SK-N-SH treated with all-trans-retinoic acid at 6 μM for 48 hours (cell line): ENCODE measurements at regions not wholly inside any gene's neighbourhood (a gene's known extent, or its start where the extent isn't known, plus 50 kb on each side); places are given as distances from the start of the nearest gene placed in this dataset.

ENCODE experiments used
- ATAC-seq: fragments of 200-7000 bp; cut with Tn5 transposase; 3 replicates; pipeline ENCODE4 v1.9.1; 2020; ENCODE audit warnings: mild to moderate bottlenecking, moderate library complexity
- ARNTL ChIP-seq: fragments of 450-650 bp; formaldehyde crosslinking; IDR thresholded peaks from 2 replicates; pipeline ENCODE4 v1.5.0; 2020; ENCODE audit warnings: low read depth, mild to moderate bottlenecking, moderate library complexity, borderline replicate concordance
- CSDC2 ChIP-seq: fragments of 250-450 bp; sonication (Bioruptor Pico); IDR thresholded peaks from 2 replicates; pipeline ENCODE4 v1.5.0; 2020; ENCODE audit warnings: mild to moderate bottlenecking, moderate library complexity
- CSRNP3 ChIP-seq: fragments of 250-450 bp; sonication (Bioruptor Pico); IDR thresholded peaks from 2 replicates; pipeline ENCODE4 v1.5.1; 2021; ENCODE audit warnings: mild to moderate bottlenecking, moderate library complexity
- ESRRG ChIP-seq: fragments of 250-450 bp; sonication (Bioruptor Pico); IDR thresholded peaks from 2 replicates; pipeline ENCODE4 v1.6.1; 2021; ENCODE audit warnings: mild to moderate bottlenecking
- GLIS3 ChIP-seq: fragments of 250-450 bp; sonication (Bioruptor Pico); IDR thresholded peaks from 2 replicates; pipeline ENCODE4 v1.5.0; 2020; ENCODE audit warnings: mild to moderate bottlenecking, moderate library complexity
- ISL1 ChIP-seq: fragments of 250-450 bp; sonication (Bioruptor Pico); IDR thresholded peaks from 2 replicates; pipeline ENCODE4 v2.1.2; 2022; ENCODE audit warnings: mild to moderate bottlenecking, moderate library complexity
- OSR1 ChIP-seq: fragments of 250-450 bp; sonication (Bioruptor Pico); IDR thresholded peaks from 2 replicates; pipeline ENCODE4 v1.8.0; 2022; ENCODE audit warnings: moderate library complexity, mild to moderate bottlenecking, inconsistent platforms
- PATZ1 ChIP-seq: fragments of 250-450 bp; sonication (Bioruptor Pico); IDR thresholded peaks from 2 replicates; pipeline ENCODE4 v1.8.0; 2020; ENCODE audit warnings: mild to moderate bottlenecking, moderate library complexity, borderline replicate concordance
- POU6F1 ChIP-seq: fragments of 250-450 bp; sonication (Bioruptor Pico); IDR thresholded peaks from 2 replicates; pipeline ENCODE4 v1.8.0; 2021; ENCODE audit warnings: low read depth, mild to moderate bottlenecking, moderate library complexity, borderline replicate concordance
- PPARA ChIP-seq: fragments of 250-450 bp; sonication (Bioruptor Pico); IDR thresholded peaks from 2 replicates; pipeline ENCODE4 v1.5.0; 2020; ENCODE audit warnings: mild to moderate bottlenecking, borderline replicate concordance
- RARB ChIP-seq: fragments of 250-450 bp; sonication (Bioruptor Pico); IDR thresholded peaks from 2 replicates; pipeline ENCODE4 v1.8.0; 2021; ENCODE audit warnings: mild to moderate bottlenecking, moderate library complexity
- SNAI2 ChIP-seq: fragments of 250-450 bp; sonication (Bioruptor Pico); IDR thresholded peaks from 2 replicates; pipeline ENCODE4 v1.5.0; 2020; ENCODE audit warnings: mild to moderate bottlenecking, moderate library complexity
- TCF4 ChIP-seq: fragments of 250-450 bp; sonication (Bioruptor Pico); IDR thresholded peaks from 2 replicates; pipeline ENCODE4 v1.8.0; 2021; ENCODE audit warnings: mild to moderate bottlenecking, moderate library complexity, borderline replicate concordance
- TOX ChIP-seq: fragments of 250-450 bp; sonication (Bioruptor Pico); IDR thresholded peaks from 2 replicates; pipeline ENCODE4 v1.8.0; 2021; ENCODE audit warnings: mild to moderate bottlenecking, moderate library complexity, borderline replicate concordance
- TSHZ2 ChIP-seq: fragments of 250-450 bp; sonication (Bioruptor Pico); IDR thresholded peaks from 2 replicates; pipeline ENCODE4 v1.5.0; 2020; ENCODE audit warnings: mild to moderate bottlenecking, moderate library complexity
- ZC3H10 ChIP-seq: fragments of 250-450 bp; sonication (Bioruptor Pico); IDR thresholded peaks from 2 replicates; pipeline ENCODE4 v1.5.1; 2021; ENCODE audit warnings: mild to moderate bottlenecking, moderate library complexity
- ZFP3 ChIP-seq: fragments of 250-450 bp; sonication (Bioruptor Pico); IDR thresholded peaks from 2 replicates; pipeline ENCODE4 v1.5.0; 2020; ENCODE audit warnings: mild to moderate bottlenecking, moderate library complexity
- ZFP30 ChIP-seq: fragments of 450-650 bp; formaldehyde crosslinking; IDR thresholded peaks from 2 replicates; pipeline ENCODE4 v1.5.0; 2022; ENCODE audit warnings: mild to moderate bottlenecking, moderate library complexity
- ZNF565 ChIP-seq: fragments of 450-650 bp; formaldehyde crosslinking; conservative IDR thresholded peaks from 2 replicates; pipeline ENCODE4 v1.5.0; 2020; ENCODE audit warnings: low read depth, mild to moderate bottlenecking, moderate library complexity
- ZNF70 ChIP-seq: fragments of 450-650 bp; formaldehyde crosslinking; IDR thresholded peaks from 2 replicates; pipeline ENCODE4 v1.5.0; 2020; ENCODE audit warnings: mild to moderate bottlenecking, moderate library complexity
- ZNF8 ChIP-seq: fragments of 450-650 bp; formaldehyde crosslinking; IDR thresholded peaks from 2 replicates; pipeline ENCODE4 v1.5.0; 2020; ENCODE audit warnings: mild to moderate bottlenecking, moderate library complexity

- TF ChIP-seq TCF4 (CRISPR knock-in tag) = no peak
- TF ChIP-seq TSHZ2 (CRISPR knock-in tag) = no peak
- TF ChIP-seq, all 23 proteins: peak for 0
- no peak for ATAC-seq
Observed at GRCh38 chr4:156265407-156265806, 311.7 kb upstream of the CTSO start.

GRCh38 chr4:156261230-156261629 lies 307.6 kb upstream of the CTSO start:
- no peak for ATAC-seq
- TF ChIP-seq OSR1 (CRISPR knock-in tag) (no peak), ZNF565 (CRISPR knock-in tag) (no peak), CSRNP3 (CRISPR knock-in tag) (no peak), PPARA (CRISPR knock-in tag) (no peak), ZFP30 (CRISPR knock-in tag) (no peak), ZNF70 (CRISPR knock-in tag) (no peak), PATZ1 (no peak), GLIS3 (CRISPR knock-in tag) (no peak), ZFP3 (no peak), POU6F1 (CRISPR knock-in tag) (no peak), RARB (CRISPR knock-in tag) (no peak), ISL1 (CRISPR knock-in tag) (no peak)

GRCh38 chr4:156255230-156256007 lies 301.8 kb upstream of the CTSO start:
- no peak for ATAC-seq
- TF ChIP-seq TOX (CRISPR knock-in tag) (no peak), ISL1 (CRISPR knock-in tag) (no peak), ZC3H10 (CRISPR knock-in tag) (no peak), PATZ1 (no peak), ESRRG (CRISPR knock-in tag) (no peak)
- TF ChIP-seq, all 23 proteins: peak for 0

- ATAC-seq = no peak
Observed at GRCh38 chr4:156252358-156252921, 298.8 kb upstream of the CTSO start.

More at GRCh38 chr4:156252358-156252921, 298.8 kb upstream of the CTSO start:
- TF ChIP-seq ZFP30 (CRISPR knock-in tag) (no peak), CSDC2 (CRISPR knock-in tag) (no peak), ARNTL (CRISPR knock-in tag) (no peak), ZNF565 (CRISPR knock-in tag) (no peak), TCF4 (CRISPR knock-in tag) (no peak), RARB (CRISPR knock-in tag) (no peak), ZNF70 (CRISPR knock-in tag) (no peak), ZNF8 (CRISPR knock-in tag) (no peak), SNAI2 (no peak)
